ENCODE measurements at regions not wholly inside any gene's neighbourhood (a gene's known extent, or its start where the extent isn't known, plus 50 kb on each side); places are given as distances from the start of the nearest gene placed in this dataset.

GRCh38 chr11:91947215-91947820 is 277.3 kb upstream of the FAT3 start:
- FAIRE-seq, result no peak

- FAIRE-seq, result no peak
Observed at GRCh38 chr11:91946397-91946951, 278.1 kb upstream of the FAT3 start.

GRCh38 chr11:91935120-91935519 is 289.5 kb upstream of the FAT3 start:
- no peak for FAIRE-seq

GRCh38 chr11:91932151-91932821 is 292.3 kb upstream of the FAT3 start:
- no peak for FAIRE-seq

- FAIRE-seq, result no peak
Observed at GRCh38 chr11:91927448-91927847, 297.2 kb upstream of the FAT3 start.

- no peak for FAIRE-seq
Observed at GRCh38 chr11:91926965-91927364, 297.7 kb upstream of the FAT3 start.

- FAIRE-seq, result no peak
Observed at GRCh38 chr11:91922846-91923245, 301.8 kb upstream of the FAT3 start.

GRCh38 chr11:91921974-91922373 is 302.6 kb upstream of the FAT3 start:
- no peak for FAIRE-seq

- no peak for FAIRE-seq
Observed at GRCh38 chr11:91913407-91913806, 311.2 kb upstream of the FAT3 start.

GRCh38 chr11:91912322-91912721 is 312.3 kb upstream of the FAT3 start:
- FAIRE-seq, result no peak

GRCh38 chr11:91906871-91907624 is 317.6 kb upstream of the FAT3 start:
- FAIRE-seq, result no peak

- no peak for FAIRE-seq
Observed at GRCh38 chr11:91904792-91905785, 319.5 kb upstream of the FAT3 start.

- no peak for FAIRE-seq
Observed at GRCh38 chr11:91902312-91902711, 322.3 kb upstream of the FAT3 start.

GRCh38 chr11:91880660-91881059 is 344.0 kb upstream of the FAT3 start:
- FAIRE-seq, result no peak

GRCh38 chr11:91876746-91877145 is 347.9 kb upstream of the FAT3 start:
- no peak for FAIRE-seq

- no peak for FAIRE-seq
Observed at GRCh38 chr11:91872243-91872642, 352.4 kb upstream of the FAT3 start.

- no peak for FAIRE-seq
Observed at GRCh38 chr11:91871791-91872190, 352.8 kb upstream of the FAT3 start.

- no peak for FAIRE-seq
Observed at GRCh38 chr11:91871048-91871447, 353.6 kb upstream of the FAT3 start.

- no peak for FAIRE-seq
Observed at GRCh38 chr11:91869686-91870085, 354.9 kb upstream of the FAT3 start.

GRCh38 chr11:91866642-91867041 is 358.0 kb upstream of the FAT3 start:
- FAIRE-seq, result no peak

GRCh38 chr11:91860661-91861060 is 364.0 kb upstream of the FAT3 start:
- FAIRE-seq, result no peak

GRCh38 chr11:91859666-91860065 is 365.0 kb upstream of the FAT3 start:
- FAIRE-seq, result no peak

- no peak for FAIRE-seq
Observed at GRCh38 chr11:91857179-91857578, 367.4 kb upstream of the FAT3 start.

Data from A204.1 (cell line).